Activated CD8-positive, alpha-beta T cell treated with anti-CD3 and anti-CD28 coated beads for 36 hours (primary cell): ENCODE measurements at regions not wholly inside any gene's neighbourhood (a gene's known extent, or its start where the extent isn't known, plus 50 kb on each side); places are given as distances from the start of the nearest gene placed in this dataset.

Experiments
- ATAC-seq: fragments of 200-7000 bp; cut with Tn5 transposase; one replicate; pipeline ENCODE4 v1.10.0; 2021; ENCODE audit warnings: mild to moderate bottlenecking, moderate library complexity
- CTCF ChIA-PET: fragments of 350-600 bp; sonication (Branson Sonifier 250); formaldehyde crosslinking; loops from one replicate; lab custom pipeline; 2021; ENCODE audit warnings: antibody characterized with exemption; lab: Charles Lee
- POLR2A ChIA-PET: fragments of 350-600 bp; sonication (Branson Sonifier 250); formaldehyde crosslinking; loops from one replicate; lab custom pipeline; 2021; ENCODE audit warnings: antibody characterized with exemption; lab: Charles Lee
- DNase-seq: peaks from one replicate; pipeline ENCODE4 v3.0.0-alpha.2; 2020
- H3K27ac Mint-ChIP-seq: one replicate; pipeline ENCODE4 v1.8.0; 2021; ENCODE audit warnings: mild to moderate bottlenecking, mixed read lengths
- H3K27me3 Mint-ChIP-seq: one replicate; pipeline ENCODE4 v1.8.0; 2021; ENCODE audit warnings: mixed read lengths
- H3K36me3 Mint-ChIP-seq: one replicate; pipeline ENCODE4 v1.8.0; 2021; ENCODE audit warnings: low read depth, mixed read lengths
- H3K4me1 Mint-ChIP-seq: one replicate; pipeline ENCODE4 v1.8.0; 2021; ENCODE audit warnings: low read depth, mixed read lengths
- H3K4me3 Mint-ChIP-seq: one replicate; pipeline ENCODE4 v1.8.0; 2021; ENCODE audit warnings: mild to moderate bottlenecking, moderate library complexity, mixed read lengths
- H3K9me3 Mint-ChIP-seq: one replicate; pipeline ENCODE4 v1.8.0; 2021; ENCODE audit warnings: mixed read lengths
- intact Hi-C: fragments of 100-400 bp; cut with micrococcal nuclease; formaldehyde crosslinking; loops from one replicate; pipeline ENCODE4 v1.10.0; 2022
- TF ChIP-seq, protein P1 (sequence below): fragments of 200-600 bp; IDR thresholded peaks from one replicate; pipeline ENCODE4 v1.8.0; 2022; ENCODE audit warnings: antibody characterized with exemption, mild to moderate bottlenecking

- POLR2A ChIA-PET, result interaction anchor here (0.6 to 1.1 kb wide), 5 partner anchors 12 to 61 kb away, joined by 3 to 4 read pairs (median 3); no protein-coding TSS in a partner anchor
- Mint-ChIP-seq H3K4me1 (peaks cover 48% of the 10 kb centered on the region), H3K4me3 (no peak overlapping the region), H3K27ac (peak overlapping the region; percentile 81), H3K27me3 (no peaks in the 10 kb centered on the region), H3K9me3 (peaks cover 8% of the 10 kb centered on the region), H3K36me3 (peaks cover 5% of the 10 kb centered on the region)
- ATAC-seq, result no peak
- CTCF ChIA-PET, result interaction anchor here (1.1 to 3.2 kb wide), 3 partner anchors 10 to 190 kb away, joined by 3 to 12 read pairs (median 4); no protein-coding TSS in a partner anchor
- TF ChIP-seq, protein P1, sequence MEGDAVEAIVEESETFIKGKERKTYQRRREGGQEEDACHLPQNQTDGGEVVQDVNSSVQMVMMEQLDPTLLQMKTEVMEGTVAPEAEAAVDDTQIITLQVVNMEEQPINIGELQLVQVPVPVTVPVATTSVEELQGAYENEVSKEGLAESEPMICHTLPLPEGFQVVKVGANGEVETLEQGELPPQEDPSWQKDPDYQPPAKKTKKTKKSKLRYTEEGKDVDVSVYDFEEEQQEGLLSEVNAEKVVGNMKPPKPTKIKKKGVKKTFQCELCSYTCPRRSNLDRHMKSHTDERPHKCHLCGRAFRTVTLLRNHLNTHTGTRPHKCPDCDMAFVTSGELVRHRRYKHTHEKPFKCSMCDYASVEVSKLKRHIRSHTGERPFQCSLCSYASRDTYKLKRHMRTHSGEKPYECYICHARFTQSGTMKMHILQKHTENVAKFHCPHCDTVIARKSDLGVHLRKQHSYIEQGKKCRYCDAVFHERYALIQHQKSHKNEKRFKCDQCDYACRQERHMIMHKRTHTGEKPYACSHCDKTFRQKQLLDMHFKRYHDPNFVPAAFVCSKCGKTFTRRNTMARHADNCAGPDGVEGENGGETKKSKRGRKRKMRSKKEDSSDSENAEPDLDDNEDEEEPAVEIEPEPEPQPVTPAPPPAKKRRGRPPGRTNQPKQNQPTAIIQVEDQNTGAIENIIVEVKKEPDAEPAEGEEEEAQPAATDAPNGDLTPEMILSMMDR, result no peak
- peak; percentile 6 for DNase-seq
- intact Hi-C loops, result loop anchor here (2.0 kb wide), 1 partner anchor 23 kb away; no protein-coding TSS in a partner anchor
These were observed 61.9 kb upstream of the ITGA1 start for GRCh38 chr5:52725808-52726207.

DNA sequence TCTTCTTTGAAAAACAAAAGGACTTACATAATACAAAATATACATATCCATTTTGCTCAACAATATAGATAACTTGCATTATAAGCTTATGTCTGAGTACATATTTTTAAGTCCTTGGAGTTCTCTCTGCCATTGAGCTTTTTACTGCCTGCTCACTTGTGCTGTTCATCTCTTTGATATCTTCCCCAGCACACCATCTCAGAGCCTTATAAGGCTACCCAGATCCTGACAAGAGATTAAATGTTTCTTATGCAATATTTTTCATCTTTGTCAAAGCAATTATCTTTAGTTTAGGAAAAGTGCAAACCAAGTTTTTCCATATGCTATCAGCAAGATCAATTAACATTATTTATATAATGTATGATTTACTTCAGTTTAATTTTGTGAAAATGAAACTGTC, 60.7 kb upstream of the ITGA1 start:
- ATAC-seq (no peak), DNase-seq (no peak)
- Mint-ChIP-seq H3K4me1 (peaks cover 48% of the 10 kb centered on the region), H3K4me3 (no peak overlapping the region), H3K27ac (no peak overlapping the region), H3K27me3 (no peaks in the 10 kb centered on the region), H3K9me3 (peaks cover 13% of the 10 kb centered on the region), H3K36me3 (peaks cover 6% of the 10 kb centered on the region)
- TF ChIP-seq, protein P1, result no peak
- POLR2A ChIA-PET, result interaction anchor here (0.6 kb wide), 1 partner anchor 119 kb away, joined by 3 read pairs; no protein-coding TSS in a partner anchor
- intact Hi-C loops, result no loop called here
- CTCF ChIA-PET, result interaction anchor here (3.2 kb wide), 1 partner anchor 34 kb away, joined by 12 read pairs; no protein-coding TSS in a partner anchor

DNA sequence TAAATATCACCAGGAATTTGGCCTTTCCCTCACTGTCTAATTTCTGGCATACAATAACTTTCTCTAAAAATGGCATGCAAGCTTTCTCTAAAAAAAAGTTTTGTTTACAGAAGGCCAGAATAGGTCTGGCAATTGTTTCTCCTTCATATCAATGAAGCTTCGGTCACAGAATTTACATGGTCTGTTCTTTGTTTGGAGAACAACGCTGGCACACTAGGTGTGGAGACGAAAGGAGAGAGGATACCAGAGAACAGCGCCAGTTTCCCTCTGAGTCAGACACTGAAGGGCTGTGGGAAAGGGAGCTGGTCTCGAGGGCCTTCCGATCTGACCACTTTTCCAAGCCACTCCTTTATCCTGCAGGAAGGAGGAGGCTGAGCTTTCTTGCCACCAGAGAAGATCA, 60.1 kb upstream of the ITGA1 start:
- H3K4me3 Mint-ChIP-seq, result no peak overlapping the region
- peaks cover 13% of the 10 kb centered on the region for H3K9me3 Mint-ChIP-seq
- H3K36me3 Mint-ChIP-seq, result peaks cover 10% of the 10 kb centered on the region
- H3K4me1 Mint-ChIP-seq, result peaks cover 48% of the 10 kb centered on the region
- TF ChIP-seq, protein P1, result no peak
- no peaks in the 10 kb centered on the region for H3K27me3 Mint-ChIP-seq
- H3K27ac Mint-ChIP-seq, result no peak overlapping the region
- CTCF ChIA-PET, result interaction anchor here (1.0 kb wide), 1 partner anchor 34 kb away, joined by 4 read pairs; no protein-coding TSS in a partner anchor
- DNase-seq (no peak), ATAC-seq (no peak)
- POLR2A ChIA-PET, result interaction anchor here (0.9 kb wide), 1 partner anchor 12 kb away, joined by 4 read pairs; no protein-coding TSS in a partner anchor
- intact Hi-C loops, result no loop called here

DNA sequence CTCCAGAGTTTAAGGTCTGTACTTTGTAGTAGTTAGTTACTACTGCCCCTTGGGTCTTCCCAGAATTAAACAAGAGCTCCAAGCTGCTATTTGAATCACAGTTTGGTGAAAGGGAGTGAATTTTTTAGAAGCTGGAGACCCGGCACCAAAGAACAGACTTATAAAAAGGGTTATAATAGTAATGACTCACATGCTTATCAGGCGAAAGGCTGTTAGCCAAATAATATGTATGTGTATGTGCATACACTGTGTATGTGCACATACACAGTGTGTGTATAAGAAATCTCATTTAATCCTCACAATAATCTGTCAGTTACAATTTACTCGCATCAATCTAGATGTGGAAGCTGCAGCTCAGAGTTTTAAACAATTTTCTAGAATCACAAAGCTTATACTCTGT, 59.5 kb upstream of the ITGA1 start:
- Mint-ChIP-seq H3K36me3 (peaks cover 10% of the 10 kb centered on the region), H3K27ac (no peak overlapping the region), H3K27me3 (no peaks in the 10 kb centered on the region), H3K4me3 (no peak overlapping the region), H3K4me1 (peaks cover 45% of the 10 kb centered on the region), H3K9me3 (peaks cover 13% of the 10 kb centered on the region)
- POLR2A ChIA-PET, result interaction anchor here (0.9 kb wide), 1 partner anchor 12 kb away, joined by 4 read pairs; no protein-coding TSS in a partner anchor
- ATAC-seq, result no peak
- intact Hi-C loops, result no loop called here
- DNase-seq, result no peak
- CTCF ChIA-PET, result interaction anchor here (0.9 to 1.0 kb wide), 2 partner anchors 35 to 362 kb away, joined by 3 to 4 read pairs; no protein-coding TSS in a partner anchor
- TF ChIP-seq, protein P1, result no peak

DNA sequence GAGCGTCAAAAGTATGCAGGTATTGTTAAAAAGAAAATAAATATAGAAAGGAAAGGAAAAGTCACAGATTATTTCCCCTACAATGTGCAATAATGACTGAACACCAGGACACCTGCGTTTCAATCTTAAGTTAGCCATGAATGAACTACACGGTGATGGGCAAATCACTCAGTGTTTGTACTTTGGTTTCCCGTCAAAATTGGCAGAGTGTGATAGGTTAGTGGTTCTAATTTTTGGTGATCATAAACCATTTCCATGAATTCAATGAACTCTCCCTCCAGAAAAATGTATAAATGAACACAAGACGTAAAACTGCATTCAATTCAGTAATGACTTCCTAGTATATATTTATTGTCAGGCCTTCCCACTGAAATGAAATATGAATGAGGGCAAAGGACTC, 59.0 kb upstream of the ITGA1 start:
- Mint-ChIP-seq H3K4me3 (no peak overlapping the region), H3K4me1 (peaks cover 43% of the 10 kb centered on the region)
- no peak for DNase-seq

More for the DNA sequence above, 59.0 kb upstream of the ITGA1 start:
- TF ChIP-seq, protein P1, result no peak
- H3K9me3 Mint-ChIP-seq, result peaks cover 13% of the 10 kb centered on the region
- H3K36me3 Mint-ChIP-seq, result peaks cover 10% of the 10 kb centered on the region
- ATAC-seq, result no peak
- ChIA-PET POLR2A (interaction anchor here (0.9 kb wide), 1 partner anchor 11 kb away, joined by 4 read pairs; no protein-coding TSS in a partner anchor), CTCF (interaction anchor here (0.9 kb wide), 1 partner anchor 361 kb away, joined by 3 read pairs; no protein-coding TSS in a partner anchor)
- no peak overlapping the region for H3K27ac Mint-ChIP-seq
- intact Hi-C loops, result no loop called here
- no peaks in the 10 kb centered on the region for H3K27me3 Mint-ChIP-seq
